Sigmoid colon (tissue), 6 donors: ENCODE measurements at regions not wholly inside any gene's neighbourhood (a gene's known extent, or its start where the extent isn't known, plus 50 kb on each side); places are given as distances from the start of the nearest gene placed in this dataset.

Experiments used
- DNase-seq: peaks from one replicate; pipeline ENCODE4 v3.0.0-alpha.2; 2019
- H3K27ac ChIP-seq, 4 donors: fragments of 200-600 bp; sonication (generic); one replicate each; pipeline ENCODE4 v1.5.1; 2016 to 2019; ENCODE audit warnings: mild to moderate bottlenecking in 1 of 4
- H3K27me3 ChIP-seq, 3 donors: fragments of 200-600 bp; sonication (generic); one replicate each; pipeline ENCODE4 v1.5.1; 2019; ENCODE audit warnings: mild to moderate bottlenecking in 1 of 3
- H3K36me3 ChIP-seq, 4 donors: fragments of 200-600 bp; sonication (generic); one replicate each; pipeline ENCODE4 v1.5.1; 2016 to 2019
- H3K4me1 ChIP-seq, 4 donors: fragments of 200-600 bp; sonication (generic); one replicate each; pipeline ENCODE4 v1.5.1; 2017 to 2019
- H3K4me3 ChIP-seq, 4 donors: fragments of 200-600 bp; sonication (generic); one replicate each; pipeline ENCODE4 v1.5.1; 2017 to 2019; ENCODE audit warnings: mild to moderate bottlenecking in 2 of 4, moderate library complexity in 1 of 4
- H3K9me3 ChIP-seq, 4 donors: fragments of 200-600 bp in 3 of 4; sonication (generic) in 3 of 4; one replicate each; pipeline versions ENCODE4 v1.5.1 to v1.6.1; 2013 to 2019
- CTCF ChIP-seq, 4 experiments: fragments of 450-650 bp in 3 of 4; fragments of 200-600 bp in 1 of 4; IDR thresholded peaks; one replicate each; pipeline ENCODE4 v1.5.1; 2016 to 2019; ENCODE audit warnings: antibody characterized with exemption in 4 of 4, mild to moderate bottlenecking in 3 of 4, moderate library complexity in 2 of 4
- EP300 ChIP-seq, 4 donors: sonication (generic); formaldehyde crosslinking; IDR thresholded peaks; one replicate each; pipeline ENCODE4 v1.6.1; 2017; ENCODE audit warnings: antibody characterized with exemption in 4 of 4
- POLR2A ChIP-seq, 2 donors: fragments of 450-650 bp; IDR thresholded peaks; one replicate each; pipeline ENCODE4 v1.6.1; 2016; ENCODE audit warnings: antibody characterized with exemption in 2 of 2, mild to moderate bottlenecking in 2 of 2, moderate library complexity in 2 of 2
- POLR2AphosphoS5 ChIP-seq, 4 donors: sonication (generic); formaldehyde crosslinking; IDR thresholded peaks; one replicate each; pipeline ENCODE4 v1.6.1; 2017; ENCODE audit warnings: antibody characterized with exemption in 4 of 4
- WGBS, 2 donors: extraction: QIAGEN DNeasy Blood & Tissue Kit; methylation state at CpG; one replicate each; pipeline ENCODE4 v1.1.7; 2013; 5-methylcytosine and 5-hydroxymethylcytosine counted together
- intact Hi-C: fragments of 100-400 bp; cut with DNase I; formaldehyde crosslinking; loops from one replicate; pipeline ENCODE4 v1.15.1; 2023
- donor health status: healthy with polysubstance abuse.
- donor health status: healthy.

GRCh38 chr3:20668411-20668810 lies 482.4 kb upstream of the SGO1 start:
- H3K9me3 ChIP-seq, result peaks cover 0 to 4% (median 0%) of the 10 kb centered on the region in 4 donors
- no peaks in the 10 kb centered on the region for H3K36me3 ChIP-seq
- H3K4me3 ChIP-seq, result no peak overlapping the region
- intact Hi-C loops, result no loop called here
- no peak for DNase-seq
- TF ChIP-seq POLR2AphosphoS5 (IDR thresholded peaks at IDR 0.05) (no peak), EP300 (IDR thresholded peaks at IDR 0.05) (no peak), POLR2A (IDR thresholded peaks at IDR 0.05) (no peak), CTCF (IDR thresholded peaks at IDR 0.05) (no peak)
- H3K4me1 ChIP-seq, result peaks cover 0 to 9% (median 0%) of the 10 kb centered on the region in 4 donors
- H3K27me3 ChIP-seq, result no peaks in the 10 kb centered on the region
- H3K27ac ChIP-seq, result no peak overlapping the region
- 79 to 81% methylated on average over 3 of the region's 3 CpGs for WGBS, 2 donors

GRCh38 chr3:20666091-20666490 lies 480.1 kb upstream of the SGO1 start:
- H3K27me3 ChIP-seq, result no peaks in the 10 kb centered on the region
- H3K9me3 ChIP-seq, result peaks cover 0 to 4% (median 0%) of the 10 kb centered on the region in 4 donors
- H3K4me1 ChIP-seq, result peaks cover 0 to 9% (median 0%) of the 10 kb centered on the region in 4 donors
- H3K36me3 ChIP-seq, result no peaks in the 10 kb centered on the region
- 88 to 94% methylated on average over 2 of the region's 2 CpGs for WGBS, 2 donors
- intact Hi-C loops, result no loop called here
- no peak overlapping the region for H3K27ac ChIP-seq
- no peak for TF ChIP-seq CTCF (IDR thresholded peaks at IDR 0.05)
- DNase-seq, result no peak
- no peak overlapping the region for H3K4me3 ChIP-seq

GRCh38 chr3:20658491-20658890 lies 472.5 kb upstream of the SGO1 start:
- TF ChIP-seq POLR2AphosphoS5 (IDR thresholded peaks at IDR 0.05) (no peak), POLR2A (IDR thresholded peaks at IDR 0.05) (no peak), EP300 (IDR thresholded peaks at IDR 0.05) (no peak), CTCF (IDR thresholded peaks at IDR 0.05) (no peak)
- no peak overlapping the region for H3K4me3 ChIP-seq

GRCh38 chr3:20657560-20657959 lies 471.6 kb upstream of the SGO1 start:
- Histone ChIP-seq H3K4me1 (no peaks in the 10 kb centered on the region), H3K9me3 (peaks cover 0 to 3% (median 0%) of the 10 kb centered on the region in 4 donors), H3K4me3 (no peak overlapping the region), H3K27me3 (no peaks in the 10 kb centered on the region), H3K36me3 (no peaks in the 10 kb centered on the region), H3K27ac (no peak overlapping the region)
- WGBS, 2 donors, result 89% methylated on average over 4 of the region's 4 CpGs
- DNase-seq, result no peak
- intact Hi-C loops, result no loop called here
- TF ChIP-seq CTCF (IDR thresholded peaks at IDR 0.05) (no peak), POLR2AphosphoS5 (IDR thresholded peaks at IDR 0.05) (no peak), POLR2A (IDR thresholded peaks at IDR 0.05) (no peak), EP300 (IDR thresholded peaks at IDR 0.05) (no peak)

More at GRCh38 chr3:20658491-20658890, 472.5 kb upstream of the SGO1 start:
- no peak for DNase-seq
- Histone ChIP-seq H3K36me3 (no peaks in the 10 kb centered on the region), H3K4me1 (no peaks in the 10 kb centered on the region), H3K9me3 (peaks cover 0 to 3% (median 0%) of the 10 kb centered on the region in 4 donors), H3K27ac (no peak overlapping the region), H3K27me3 (no peaks in the 10 kb centered on the region)
- 77 to 82% methylated on average over 1 of the region's 1 CpG for WGBS, 2 donors
- intact Hi-C loops, result no loop called here

GRCh38 chr3:20652231-20652986 lies 466.4 kb upstream of the SGO1 start:
- no peaks in the 10 kb centered on the region for H3K36me3 ChIP-seq
- no peak overlapping the region for H3K27ac ChIP-seq
- no peak overlapping the region for H3K4me3 ChIP-seq
- TF ChIP-seq POLR2AphosphoS5 (IDR thresholded peaks at IDR 0.05), result no peak
- no peak for TF ChIP-seq POLR2A (IDR thresholded peaks at IDR 0.05)
- TF ChIP-seq EP300 (IDR thresholded peaks at IDR 0.05), result no peak
- TF ChIP-seq CTCF (IDR thresholded peaks at IDR 0.05), result no peak
- intact Hi-C loops, result no loop called here
- DNase-seq, result no peak
- no peaks in the 10 kb centered on the region for H3K27me3 ChIP-seq
- H3K9me3 ChIP-seq, result peaks cover 0 to 3% (median 0%) of the 10 kb centered on the region in 4 donors
- 72 to 75% methylated on average over 4 of the region's 4 CpGs for WGBS, 2 donors
- no peaks in the 10 kb centered on the region for H3K4me1 ChIP-seq
